22Rv1 (cell line): ENCODE measurements at regions not wholly inside any gene's neighbourhood (a gene's known extent, or its start where the extent isn't known, plus 50 kb on each side); places are given as distances from the start of the nearest gene placed in this dataset.

Experiments used
- ZFX ChIP-seq: fragments of 450-650 bp; IDR thresholded peaks from 2 replicates; pipeline ENCODE4 v1.6.1; 2017; ENCODE audit warnings: antibody characterized with exemption, borderline replicate concordance
- TF ChIP-seq, protein P1 (sequence below): fragments of 450-650 bp; IDR thresholded peaks from 2 replicates; pipeline ENCODE4 v1.5.1; 2017; ENCODE audit warnings: mild to moderate bottlenecking

DNA sequence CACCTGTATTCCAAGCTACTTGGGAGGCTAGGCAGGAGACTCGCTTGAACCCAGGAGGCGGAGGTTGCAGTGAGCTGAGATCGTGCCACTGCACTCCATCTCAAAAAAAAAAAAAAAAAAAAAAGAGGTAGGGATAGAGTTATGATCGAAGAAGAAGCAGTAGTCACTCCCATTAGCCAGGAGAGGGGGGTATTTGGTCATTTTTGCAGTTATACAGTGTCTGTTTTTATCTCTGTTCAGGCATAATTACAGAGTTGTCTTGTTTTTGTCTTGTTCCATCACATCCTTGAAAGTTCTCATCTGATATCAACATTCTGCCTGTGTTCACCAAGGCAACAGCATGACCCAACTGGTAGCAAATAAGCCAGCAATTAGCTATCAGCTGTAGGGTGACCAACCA, 98.5 kb upstream of the TMPO start:
- TF ChIP-seq, protein P1, sequence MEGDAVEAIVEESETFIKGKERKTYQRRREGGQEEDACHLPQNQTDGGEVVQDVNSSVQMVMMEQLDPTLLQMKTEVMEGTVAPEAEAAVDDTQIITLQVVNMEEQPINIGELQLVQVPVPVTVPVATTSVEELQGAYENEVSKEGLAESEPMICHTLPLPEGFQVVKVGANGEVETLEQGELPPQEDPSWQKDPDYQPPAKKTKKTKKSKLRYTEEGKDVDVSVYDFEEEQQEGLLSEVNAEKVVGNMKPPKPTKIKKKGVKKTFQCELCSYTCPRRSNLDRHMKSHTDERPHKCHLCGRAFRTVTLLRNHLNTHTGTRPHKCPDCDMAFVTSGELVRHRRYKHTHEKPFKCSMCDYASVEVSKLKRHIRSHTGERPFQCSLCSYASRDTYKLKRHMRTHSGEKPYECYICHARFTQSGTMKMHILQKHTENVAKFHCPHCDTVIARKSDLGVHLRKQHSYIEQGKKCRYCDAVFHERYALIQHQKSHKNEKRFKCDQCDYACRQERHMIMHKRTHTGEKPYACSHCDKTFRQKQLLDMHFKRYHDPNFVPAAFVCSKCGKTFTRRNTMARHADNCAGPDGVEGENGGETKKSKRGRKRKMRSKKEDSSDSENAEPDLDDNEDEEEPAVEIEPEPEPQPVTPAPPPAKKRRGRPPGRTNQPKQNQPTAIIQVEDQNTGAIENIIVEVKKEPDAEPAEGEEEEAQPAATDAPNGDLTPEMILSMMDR, result no peak
- TF ChIP-seq ZFX, result no peak
